ENCODE measurements at regions not wholly inside any gene's neighbourhood (a gene's known extent, or its start where the extent isn't known, plus 50 kb on each side); places are given as distances from the start of the nearest gene placed in this dataset.

DNA sequence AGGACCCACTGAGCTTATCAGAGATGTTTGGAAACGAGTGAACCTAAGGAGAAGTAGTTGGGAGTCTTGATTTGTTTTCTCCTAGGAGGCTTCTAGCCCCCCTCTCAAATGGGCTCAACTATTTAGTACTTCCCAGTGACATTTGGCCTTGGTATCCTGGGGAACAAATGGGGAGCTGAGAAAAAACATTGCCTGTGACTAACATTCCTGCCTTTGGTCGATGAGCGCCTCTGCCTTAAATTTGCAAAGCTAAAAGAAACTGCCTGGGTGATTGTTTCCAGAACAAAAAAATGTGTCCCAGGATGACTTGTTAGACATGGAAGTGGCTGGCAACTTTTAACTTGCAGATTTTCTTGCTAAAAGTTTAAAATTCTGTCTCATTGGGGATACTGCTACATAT, 58.8 kb upstream of the IGFBP7 start:
- Histone ChIP-seq H3K9me3 (ENCODE audit: control insufficient read depth, low read length) (no peaks in the 10 kb centered on the region), H3K4me1 (ENCODE audit: control insufficient read depth, insufficient read depth, low read length) (no peaks in the 10 kb centered on the region), H3K9ac (ENCODE audit: low read length) (no peak overlapping the region), H3K36me3 (ENCODE audit: control insufficient read depth, insufficient read depth, low read length) (no peaks in the 10 kb centered on the region), H3K27me3 (ENCODE audit: control insufficient read depth, insufficient read depth, low read length) (peaks cover 4% of the 10 kb centered on the region), H3K4me3 (ENCODE audit: low read length) (no peak overlapping the region)

DNA sequence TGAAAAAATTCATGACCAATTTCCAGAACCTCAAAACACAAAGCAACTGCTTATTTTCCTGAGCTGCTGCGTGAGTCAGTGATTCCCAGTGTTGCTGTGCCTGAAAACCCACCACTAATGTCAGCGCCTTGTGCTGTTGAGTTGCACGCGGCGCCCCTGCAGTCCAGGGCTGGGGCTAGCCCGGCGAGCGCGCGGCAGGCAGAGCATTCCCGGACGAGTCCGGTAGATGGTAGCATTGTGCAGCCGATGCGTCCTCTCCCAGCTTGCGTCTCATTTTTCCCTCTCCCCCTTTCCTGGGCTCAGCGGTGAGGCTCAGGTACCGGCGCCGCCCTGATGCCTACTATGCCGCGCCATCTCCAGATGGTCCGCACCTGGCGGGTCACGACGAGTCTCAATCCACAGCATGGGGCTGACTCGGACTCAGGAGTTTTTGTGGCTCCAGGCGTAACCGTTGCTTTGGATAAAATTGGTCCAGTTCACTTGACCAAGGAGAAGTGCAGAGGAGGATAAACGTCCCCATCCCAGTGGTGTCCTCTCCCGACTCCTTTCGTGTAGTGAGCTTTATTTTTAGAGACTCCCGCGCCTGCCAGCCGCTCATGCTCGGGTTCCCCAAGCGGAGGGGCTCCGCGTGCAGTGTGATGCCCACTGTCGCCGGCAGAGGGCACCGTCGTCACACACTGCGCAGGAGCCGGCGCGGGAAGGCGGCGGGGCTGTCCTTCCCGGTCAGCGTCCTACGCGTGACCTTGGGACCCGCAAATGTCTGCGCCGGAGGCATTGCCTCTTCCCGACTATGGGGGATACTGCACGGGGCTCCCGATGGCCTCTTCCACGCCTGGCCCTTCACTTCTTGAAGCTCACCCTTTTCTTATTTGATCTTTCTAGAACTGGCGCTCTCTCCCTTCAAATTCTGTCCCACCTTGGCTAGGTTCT, 53.6 kb upstream of the IGFBP7 start:
- H3K9ac ChIP-seq (ENCODE audit: low read length), result peak overlapping the region; percentile 22
- H3K27me3 ChIP-seq (ENCODE audit: control insufficient read depth, insufficient read depth, low read length), result peaks cover 4% of the 10 kb centered on the region
- no peaks in the 10 kb centered on the region for H3K9me3 ChIP-seq (ENCODE audit: control insufficient read depth, low read length)
- H3K4me1 ChIP-seq (ENCODE audit: control insufficient read depth, insufficient read depth, low read length), result no peaks in the 10 kb centered on the region
- H3K4me3 ChIP-seq (ENCODE audit: low read length), result peak overlapping the region; percentile 43
- no peaks in the 10 kb centered on the region for H3K36me3 ChIP-seq (ENCODE audit: control insufficient read depth, insufficient read depth, low read length)

DNA sequence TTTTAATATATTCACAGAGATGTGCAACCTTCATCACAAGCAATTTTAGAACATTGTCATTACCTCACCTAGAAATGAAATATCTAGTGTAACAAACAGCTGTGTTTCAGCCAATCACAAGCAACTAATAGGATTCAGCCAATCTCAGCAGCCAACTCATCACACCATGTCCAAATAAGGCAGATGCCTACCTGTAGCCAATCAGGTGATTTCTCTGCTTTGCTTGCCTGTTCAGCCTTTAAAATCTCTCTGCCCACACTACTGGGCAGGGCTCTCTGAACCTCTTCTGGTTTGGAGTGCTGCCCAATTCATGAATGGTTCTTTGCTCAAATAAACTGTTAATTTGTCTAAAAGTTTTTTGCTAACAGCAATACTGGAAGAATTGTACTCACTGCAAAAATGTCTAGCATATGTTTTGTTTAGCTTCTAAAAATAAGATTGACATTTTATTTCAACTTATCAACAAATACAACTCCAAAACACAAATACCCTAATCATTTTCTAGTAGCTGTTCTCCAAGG, 52.4 kb upstream of the IGFBP7 start:
- Histone ChIP-seq H3K4me1 (ENCODE audit: control insufficient read depth, insufficient read depth, low read length) (no peaks in the 10 kb centered on the region), H3K36me3 (ENCODE audit: control insufficient read depth, insufficient read depth, low read length) (no peaks in the 10 kb centered on the region), H3K9ac (ENCODE audit: low read length) (no peak overlapping the region), H3K27me3 (ENCODE audit: control insufficient read depth, insufficient read depth, low read length) (peaks cover 4% of the 10 kb centered on the region), H3K9me3 (ENCODE audit: control insufficient read depth, low read length) (no peaks in the 10 kb centered on the region), H3K4me3 (ENCODE audit: low read length) (no peak overlapping the region)
